Body of pancreas (tissue), 4 donors: ENCODE measurements at regions not wholly inside any gene's neighbourhood (a gene's known extent, or its start where the extent isn't known, plus 50 kb on each side); places are given as distances from the start of the nearest gene placed in this dataset.
A peak's percentile ranks its signal among the peaks of the same experiment; 100 is the strongest.

ENCODE experiments used
- ATAC-seq: fragments of 150-250 bp; one replicate; pipeline ENCODE4 v1.9.1; 2016
- DNase-seq, 4 donors: peaks; one replicate each; pipeline ENCODE4 v3.0.0-alpha.2; 2019
- H3K27ac ChIP-seq, 4 donors: fragments of 200-600 bp; sonication (generic); 1 replicate in 3 of 4; 2 replicates in 1 of 4; pipeline versions ENCODE4 v1.5.1 to v1.6.1; 2016 to 2019; ENCODE audit warnings: mild to moderate bottlenecking in 1 of 4, mixed read lengths in 1 of 4, moderate library complexity in 1 of 4
- H3K27me3 ChIP-seq, 2 donors: fragments of 200-600 bp; sonication (generic); one replicate each; pipeline ENCODE4 v1.6.0; 2016; ENCODE audit warnings: mild to moderate bottlenecking in 1 of 2
- H3K36me3 ChIP-seq, 2 donors: fragments of 200-600 bp; sonication (generic); replicated peaks in 1 of 2; 2 replicates each; pipeline ENCODE4 v1.5.1; 2016; ENCODE audit warnings: low read depth in 2 of 2; ENCODE audit not compliant: insufficient read depth in 1 of 2
- H3K4me1 ChIP-seq: fragments of 200-600 bp; sonication (generic); one replicate; pipeline ENCODE4 v1.6.0; 2016
- H3K4me3 ChIP-seq, 2 donors: fragments of 200-600 bp; sonication (generic); 1 replicate in 1 of 2; 2 replicates in 1 of 2; pipeline ENCODE4 v1.5.1; 2016 to 2019
- H3K9me3 ChIP-seq, 3 donors: fragments of 200-600 bp; sonication (generic); 1 replicate in 2 of 3; 2 replicates in 1 of 3; pipeline ENCODE4 v1.5.1; 2016
- POLR2A ChIP-seq, 3 donors: fragments of 450-650 bp; IDR thresholded peaks; one replicate each; pipeline ENCODE4 v1.6.1; 2016; ENCODE audit warnings: antibody characterized with exemption in 3 of 3, mild to moderate bottlenecking in 2 of 3
- WGBS, 2 donors: methylation state at CpG; one replicate each; pipeline ENCODE4 v1.1.5; 2017; 5-methylcytosine and 5-hydroxymethylcytosine counted together
- intact Hi-C: fragments of 100-400 bp; cut with DNase I; formaldehyde crosslinking; loops from one replicate; pipeline ENCODE4 v1.15.1; 2023
- TF ChIP-seq, protein P1 (sequence below), 7 experiments: fragments of 450-650 bp in 4 of 7; fragments of 200-600 bp in 3 of 7; sonication (generic) in 3 of 7; IDR thresholded peaks; one replicate each; pipeline ENCODE4 v1.5.1; 2016 to 2019; ENCODE audit warnings: antibody characterized with exemption in 7 of 7

DNA sequence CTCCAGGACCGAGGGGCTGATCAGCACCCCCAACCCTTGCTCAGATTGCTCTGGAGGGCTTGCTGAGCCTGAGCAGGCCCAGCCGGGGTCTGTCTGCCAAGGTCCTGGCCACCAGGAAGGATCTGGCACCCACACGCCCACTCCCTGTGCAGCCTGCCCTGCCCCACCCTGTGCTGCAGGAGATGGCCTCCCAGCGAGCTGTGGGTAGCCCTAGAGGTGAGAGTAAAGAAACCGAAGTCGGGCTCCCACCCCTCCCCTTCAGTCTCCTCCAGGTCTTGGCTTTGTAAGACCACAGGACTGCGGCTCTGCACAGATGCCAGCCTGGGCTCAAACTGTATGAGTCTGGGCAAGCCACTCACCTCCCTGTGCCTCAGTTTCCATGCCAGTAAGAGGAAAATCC lies 307.8 kb downstream of the BCL11B start:
- no peak for ATAC-seq
- intact Hi-C loops: no loop called here

DNA sequence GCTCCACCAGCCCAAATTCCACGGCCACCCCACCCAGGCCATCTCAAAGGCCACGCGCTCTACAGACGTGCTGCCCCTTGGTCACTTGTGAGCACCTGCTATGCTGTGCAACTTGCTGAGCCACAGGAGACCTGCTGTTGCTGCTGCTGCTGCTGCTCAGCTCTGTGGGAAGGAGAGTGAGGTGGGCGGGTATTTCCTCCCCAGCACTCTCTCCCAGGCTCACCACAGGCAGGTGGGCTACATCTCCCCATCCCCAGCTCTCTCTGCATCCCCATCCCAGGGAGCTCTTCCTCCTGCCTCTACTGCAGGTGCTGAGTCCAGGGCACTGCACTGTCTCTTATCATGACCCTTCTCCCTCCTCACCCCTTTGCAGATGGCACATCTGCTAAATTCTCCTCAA lies 306.9 kb downstream of the BCL11B start:
- no peak overlapping the region for H3K4me3 ChIP-seq
- H3K27ac ChIP-seq: no peak overlapping the region
- intact Hi-C loops: no loop called here
- H3K27me3 ChIP-seq: no peaks in the 10 kb centered on the region
- no peaks in the 10 kb centered on the region for H3K9me3 ChIP-seq
- H3K4me1 ChIP-seq: no peaks in the 10 kb centered on the region
- DNase-seq (no peak), ATAC-seq (no peak)
- WGBS, 2 donors: 51 to 71% methylated on average over 5 of the region's 5 CpGs
- TF ChIP-seq, protein P1, sequence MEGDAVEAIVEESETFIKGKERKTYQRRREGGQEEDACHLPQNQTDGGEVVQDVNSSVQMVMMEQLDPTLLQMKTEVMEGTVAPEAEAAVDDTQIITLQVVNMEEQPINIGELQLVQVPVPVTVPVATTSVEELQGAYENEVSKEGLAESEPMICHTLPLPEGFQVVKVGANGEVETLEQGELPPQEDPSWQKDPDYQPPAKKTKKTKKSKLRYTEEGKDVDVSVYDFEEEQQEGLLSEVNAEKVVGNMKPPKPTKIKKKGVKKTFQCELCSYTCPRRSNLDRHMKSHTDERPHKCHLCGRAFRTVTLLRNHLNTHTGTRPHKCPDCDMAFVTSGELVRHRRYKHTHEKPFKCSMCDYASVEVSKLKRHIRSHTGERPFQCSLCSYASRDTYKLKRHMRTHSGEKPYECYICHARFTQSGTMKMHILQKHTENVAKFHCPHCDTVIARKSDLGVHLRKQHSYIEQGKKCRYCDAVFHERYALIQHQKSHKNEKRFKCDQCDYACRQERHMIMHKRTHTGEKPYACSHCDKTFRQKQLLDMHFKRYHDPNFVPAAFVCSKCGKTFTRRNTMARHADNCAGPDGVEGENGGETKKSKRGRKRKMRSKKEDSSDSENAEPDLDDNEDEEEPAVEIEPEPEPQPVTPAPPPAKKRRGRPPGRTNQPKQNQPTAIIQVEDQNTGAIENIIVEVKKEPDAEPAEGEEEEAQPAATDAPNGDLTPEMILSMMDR (IDR thresholded peaks at IDR 0.05): no peak
- no peaks in the 10 kb centered on the region for H3K36me3 ChIP-seq

More for the DNA sequence above, 307.8 kb downstream of the BCL11B start:
- 39 to 43% methylated on average over 6 to 7 of the region's 7 CpGs for WGBS, 2 donors
- H3K27ac ChIP-seq: no peak overlapping the region
- H3K9me3 ChIP-seq: no peaks in the 10 kb centered on the region
- no peak for DNase-seq
- H3K27me3 ChIP-seq: no peaks in the 10 kb centered on the region
- H3K4me3 ChIP-seq: no peak overlapping the region
- no peaks in the 10 kb centered on the region for H3K4me1 ChIP-seq
- TF ChIP-seq, protein P1 (IDR thresholded peaks at IDR 0.05): no peak
- no peak for TF ChIP-seq POLR2A (IDR thresholded peaks at IDR 0.05)
- no peaks in the 10 kb centered on the region for H3K36me3 ChIP-seq

- WGBS, 2 donors: 49 to 57% methylated on average over 3 of the region's 3 CpGs
- Histone ChIP-seq H3K4me1 (no peaks in the 10 kb centered on the region), H3K4me3 (no peak overlapping the region), H3K9me3 (no peaks in the 10 kb centered on the region), H3K27ac (no peak overlapping the region), H3K27me3 (no peaks in the 10 kb centered on the region), H3K36me3 (no peaks in the 10 kb centered on the region)
- DNase-seq (no peak), ATAC-seq (no peak)
- intact Hi-C loops: no loop called here
- TF ChIP-seq POLR2A (IDR thresholded peaks at IDR 0.05): no peak
- TF ChIP-seq, protein P1 (IDR thresholded peaks at IDR 0.05): no peak
These were observed 306.0 kb downstream of the BCL11B start for GRCh38 chr14:98966016-98966415.

DNA sequence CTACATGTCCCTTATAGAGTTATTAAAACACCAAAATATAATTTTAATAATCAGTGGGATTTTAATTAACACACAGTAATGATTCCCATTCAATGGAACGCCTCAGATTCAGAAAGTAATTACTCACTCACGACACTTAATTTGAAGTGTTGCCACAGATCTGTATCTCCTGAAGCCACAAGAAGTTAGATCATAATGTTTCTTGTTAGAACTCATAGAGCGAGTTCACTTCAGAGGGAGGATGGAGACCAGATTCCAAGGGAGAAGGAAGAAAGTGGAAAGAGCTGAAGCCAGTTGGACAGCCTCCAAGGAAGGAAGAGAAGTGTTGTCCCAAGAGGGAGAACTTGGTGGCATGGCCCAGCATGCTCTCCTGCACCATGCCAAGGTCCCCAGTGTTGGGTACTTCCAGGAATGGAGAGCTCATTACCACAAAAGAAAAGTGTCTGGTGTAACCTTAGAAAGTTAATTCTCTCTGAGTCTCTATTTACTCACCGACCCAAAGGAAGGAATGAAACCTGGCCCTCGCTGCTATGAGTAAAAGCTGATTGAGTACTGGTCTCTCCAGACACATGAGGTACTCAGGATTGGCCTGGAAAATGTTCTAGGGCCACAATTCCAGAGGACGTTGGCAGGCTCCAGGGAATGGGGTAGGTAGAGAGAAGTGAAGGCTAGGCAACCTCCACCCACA lies 305.4 kb downstream of the BCL11B start:
- H3K9me3 ChIP-seq: no peaks in the 10 kb centered on the region
- 56 to 67% methylated on average over 6 of the region's 6 CpGs for WGBS, 2 donors
- DNase-seq (no peak), ATAC-seq (no peak)
- no peak overlapping the region for H3K4me3 ChIP-seq
- no peak overlapping the region for H3K27ac ChIP-seq
- H3K36me3 ChIP-seq: no peaks in the 10 kb centered on the region
- H3K4me1 ChIP-seq: no peaks in the 10 kb centered on the region
- no peak for TF ChIP-seq POLR2A (IDR thresholded peaks at IDR 0.05)
- TF ChIP-seq, protein P1 (IDR thresholded peaks at IDR 0.05): no peak
- H3K27me3 ChIP-seq: no peaks in the 10 kb centered on the region
- intact Hi-C loops: no loop called here

- H3K4me3 ChIP-seq: no peak overlapping the region
- WGBS, 2 donors: 56 to 67% methylated on average over 1 of the region's 1 CpG
- intact Hi-C loops: no loop called here
- no peak for DNase-seq
- H3K4me1 ChIP-seq: peaks cover 12% of the 10 kb centered on the region
- no peaks in the 10 kb centered on the region for H3K27me3 ChIP-seq
- no peak for ATAC-seq
- peaks cover 0 to 2% (median 0%) of the 10 kb centered on the region in 3 donors for H3K9me3 ChIP-seq
- TF ChIP-seq, protein P1 (IDR thresholded peaks at IDR 0.05): no peak
- no peak for TF ChIP-seq POLR2A (IDR thresholded peaks at IDR 0.05)
- no peaks in the 10 kb centered on the region for H3K36me3 ChIP-seq
- peak overlapping the region in 2 of 4 donors; percentile 13 to 25 for H3K27ac ChIP-seq
These were observed 297.9 kb downstream of the BCL11B start for GRCh38 chr14:98974113-98974512.
